Ishikawa (cell line): ENCODE measurements at regions not wholly inside any gene's neighbourhood (a gene's known extent, or its start where the extent isn't known, plus 50 kb on each side); places are given as distances from the start of the nearest gene placed in this dataset.

Source experiments
- CEBPB ChIP-seq: IDR thresholded peaks from 2 replicates; pipeline ENCODE4 v1.6.1; 2012
- CREB1 ChIP-seq: IDR thresholded peaks from 2 replicates; pipeline ENCODE4 v1.6.1; 2012; ENCODE audit warnings: low read depth
- EGR1 ChIP-seq: IDR thresholded peaks from 2 replicates; pipeline ENCODE4 v1.6.1; 2012
- EP300 ChIP-seq: IDR thresholded peaks from 2 replicates; pipeline ENCODE4 v1.6.1; 2012; ENCODE audit warnings: borderline replicate concordance
- FOXM1 ChIP-seq: IDR thresholded peaks from 2 replicates; pipeline ENCODE4 v1.6.1; 2012; ENCODE audit warnings: low read depth, borderline replicate concordance
- NFIC ChIP-seq: IDR thresholded peaks from 2 replicates; pipeline ENCODE4 v1.6.1; 2012
- RAD21 ChIP-seq: IDR thresholded peaks from 2 replicates; pipeline ENCODE4 v1.6.1; 2012; ENCODE audit warnings: low read depth
- TAF1 ChIP-seq: IDR thresholded peaks from 2 replicates; pipeline ENCODE4 v1.6.1; 2012; ENCODE audit warnings: low read depth, mild to moderate bottlenecking
- TCF12 ChIP-seq: IDR thresholded peaks from 2 replicates; pipeline ENCODE4 v1.6.1; 2012; ENCODE audit warnings: low read depth
- TEAD4 ChIP-seq: IDR thresholded peaks from 2 replicates; pipeline ENCODE4 v1.6.1; 2012
- YY1 ChIP-seq: IDR thresholded peaks from 2 replicates; pipeline ENCODE4 v1.6.1; 2012; ENCODE audit warnings: low read depth
- ZBTB7A ChIP-seq: IDR thresholded peaks from 2 replicates; pipeline ENCODE4 v1.6.1; 2012; ENCODE audit warnings: low read depth
- TF ChIP-seq, protein P1 (sequence below): IDR thresholded peaks from 2 replicates; pipeline ENCODE4 v1.6.1; 2012
- TF ChIP-seq, protein P2 (sequence below): IDR thresholded peaks from 2 replicates; pipeline ENCODE4 v1.6.1; 2012; ENCODE audit warnings: low read depth, mild to moderate bottlenecking
- TF ChIP-seq, protein P3 (sequence below): IDR thresholded peaks from 2 replicates; pipeline ENCODE4 v1.6.1; 2012

DNA sequence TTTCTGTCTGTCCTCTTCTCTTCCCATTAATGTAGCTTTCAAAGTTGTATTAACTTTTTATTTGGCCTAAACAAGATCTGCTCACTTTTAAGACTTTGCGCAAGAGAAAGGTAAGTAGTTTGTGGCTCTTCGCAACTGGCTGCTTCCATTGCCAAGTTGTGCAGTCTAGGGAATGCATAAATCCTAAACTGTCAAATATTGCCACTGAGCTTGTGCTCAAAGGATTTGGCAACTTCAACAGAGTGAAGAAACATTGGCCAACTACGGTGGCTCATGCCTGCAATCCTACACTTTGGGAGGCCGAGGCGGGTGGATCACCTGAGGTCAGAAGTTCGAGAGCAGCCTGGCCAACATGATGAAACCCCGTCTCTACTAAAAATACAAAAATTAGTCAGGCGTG is 826.4 kb downstream of the EPHA4 start:
- TF ChIP-seq, protein P1, sequence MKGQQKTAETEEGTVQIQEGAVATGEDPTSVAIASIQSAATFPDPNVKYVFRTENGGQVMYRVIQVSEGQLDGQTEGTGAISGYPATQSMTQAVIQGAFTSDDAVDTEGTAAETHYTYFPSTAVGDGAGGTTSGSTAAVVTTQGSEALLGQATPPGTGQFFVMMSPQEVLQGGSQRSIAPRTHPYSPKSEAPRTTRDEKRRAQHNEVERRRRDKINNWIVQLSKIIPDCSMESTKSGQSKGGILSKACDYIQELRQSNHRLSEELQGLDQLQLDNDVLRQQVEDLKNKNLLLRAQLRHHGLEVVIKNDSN, result no peak
- TF ChIP-seq TAF1 (no peak), RAD21 (no peak), FOXM1 (no peak), EP300 (no peak), TEAD4 (no peak)
- TF ChIP-seq, protein P2, sequence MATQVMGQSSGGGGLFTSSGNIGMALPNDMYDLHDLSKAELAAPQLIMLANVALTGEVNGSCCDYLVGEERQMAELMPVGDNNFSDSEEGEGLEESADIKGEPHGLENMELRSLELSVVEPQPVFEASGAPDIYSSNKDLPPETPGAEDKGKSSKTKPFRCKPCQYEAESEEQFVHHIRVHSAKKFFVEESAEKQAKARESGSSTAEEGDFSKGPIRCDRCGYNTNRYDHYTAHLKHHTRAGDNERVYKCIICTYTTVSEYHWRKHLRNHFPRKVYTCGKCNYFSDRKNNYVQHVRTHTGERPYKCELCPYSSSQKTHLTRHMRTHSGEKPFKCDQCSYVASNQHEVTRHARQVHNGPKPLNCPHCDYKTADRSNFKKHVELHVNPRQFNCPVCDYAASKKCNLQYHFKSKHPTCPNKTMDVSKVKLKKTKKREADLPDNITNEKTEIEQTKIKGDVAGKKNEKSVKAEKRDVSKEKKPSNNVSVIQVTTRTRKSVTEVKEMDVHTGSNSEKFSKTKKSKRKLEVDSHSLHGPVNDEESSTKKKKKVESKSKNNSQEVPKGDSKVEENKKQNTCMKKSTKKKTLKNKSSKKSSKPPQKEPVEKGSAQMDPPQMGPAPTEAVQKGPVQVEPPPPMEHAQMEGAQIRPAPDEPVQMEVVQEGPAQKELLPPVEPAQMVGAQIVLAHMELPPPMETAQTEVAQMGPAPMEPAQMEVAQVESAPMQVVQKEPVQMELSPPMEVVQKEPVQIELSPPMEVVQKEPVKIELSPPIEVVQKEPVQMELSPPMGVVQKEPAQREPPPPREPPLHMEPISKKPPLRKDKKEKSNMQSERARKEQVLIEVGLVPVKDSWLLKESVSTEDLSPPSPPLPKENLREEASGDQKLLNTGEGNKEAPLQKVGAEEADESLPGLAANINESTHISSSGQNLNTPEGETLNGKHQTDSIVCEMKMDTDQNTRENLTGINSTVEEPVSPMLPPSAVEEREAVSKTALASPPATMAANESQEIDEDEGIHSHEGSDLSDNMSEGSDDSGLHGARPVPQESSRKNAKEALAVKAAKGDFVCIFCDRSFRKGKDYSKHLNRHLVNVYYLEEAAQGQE, result no peak
- TF ChIP-seq, protein P3, sequence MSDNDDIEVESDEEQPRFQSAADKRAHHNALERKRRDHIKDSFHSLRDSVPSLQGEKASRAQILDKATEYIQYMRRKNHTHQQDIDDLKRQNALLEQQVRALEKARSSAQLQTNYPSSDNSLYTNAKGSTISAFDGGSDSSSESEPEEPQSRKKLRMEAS, result no peak

DNA sequence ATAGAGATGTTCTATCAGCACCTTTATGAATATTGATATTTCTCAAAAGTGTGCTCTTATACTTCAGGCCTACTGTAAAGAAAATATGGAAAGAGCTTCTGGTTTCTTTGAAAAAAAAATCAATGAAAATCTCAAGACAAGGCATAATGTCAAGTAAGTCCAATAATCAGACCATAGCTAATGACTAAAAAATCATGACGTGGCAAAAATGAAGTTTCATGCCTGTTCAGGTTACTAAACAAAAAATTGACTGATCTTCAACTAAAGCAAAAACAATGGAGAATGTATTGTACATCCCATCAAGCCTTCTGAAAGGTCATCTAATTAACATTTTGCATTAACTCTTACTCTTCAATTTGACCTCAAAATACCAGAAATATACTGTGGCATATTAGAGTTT is 824.4 kb downstream of the EPHA4 start:
- TF ChIP-seq EP300 (no peak), TAF1 (no peak), YY1 (no peak), EGR1 (no peak), RAD21 (no peak), CEBPB (no peak), CREB1 (no peak), TCF12 (no peak), FOXM1 (no peak), ZBTB7A (no peak), TEAD4 (no peak), NFIC (no peak)
- TF ChIP-seq, protein P1, result no peak
- TF ChIP-seq, protein P3, result no peak
- TF ChIP-seq, protein P2, result no peak

DNA sequence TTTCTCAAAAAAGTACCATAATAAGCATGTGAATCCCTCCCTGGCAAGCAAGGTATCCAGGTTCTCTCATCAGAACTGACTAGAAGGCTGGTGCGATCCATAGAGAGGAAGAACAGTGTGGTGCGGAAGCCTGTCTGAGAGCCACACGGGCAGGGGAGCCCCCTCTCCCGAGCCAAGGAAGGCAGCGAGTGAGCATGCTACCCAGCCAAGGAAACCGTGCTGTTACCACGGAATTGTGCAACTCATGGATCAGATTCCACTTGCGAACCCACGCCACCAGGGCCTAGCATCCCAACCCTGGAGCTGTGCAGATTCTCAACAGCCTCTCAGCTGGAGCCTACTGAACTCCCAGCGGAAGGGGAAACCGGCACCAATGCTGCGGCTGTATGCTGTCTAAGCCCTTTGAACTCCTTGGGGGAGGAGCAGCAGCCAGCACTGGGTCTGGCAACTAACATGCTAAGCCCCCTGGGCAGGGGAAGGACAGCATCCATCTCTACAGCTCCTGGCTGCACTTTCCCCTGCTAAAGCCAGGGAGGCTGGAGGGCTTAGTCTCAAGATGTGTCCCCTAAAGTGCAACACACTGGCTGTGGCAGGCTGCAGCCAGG is 823.1 kb downstream of the EPHA4 start:
- TF ChIP-seq TEAD4 (no peak), RAD21 (no peak), EP300 (no peak), NFIC (no peak), ZBTB7A (no peak), CEBPB (no peak), TCF12 (no peak), TAF1 (no peak), YY1 (no peak), CREB1 (no peak), EGR1 (no peak), FOXM1 (no peak)
- TF ChIP-seq, protein P2, result no peak
- TF ChIP-seq, protein P1, result no peak
- TF ChIP-seq, protein P3, result no peak

DNA sequence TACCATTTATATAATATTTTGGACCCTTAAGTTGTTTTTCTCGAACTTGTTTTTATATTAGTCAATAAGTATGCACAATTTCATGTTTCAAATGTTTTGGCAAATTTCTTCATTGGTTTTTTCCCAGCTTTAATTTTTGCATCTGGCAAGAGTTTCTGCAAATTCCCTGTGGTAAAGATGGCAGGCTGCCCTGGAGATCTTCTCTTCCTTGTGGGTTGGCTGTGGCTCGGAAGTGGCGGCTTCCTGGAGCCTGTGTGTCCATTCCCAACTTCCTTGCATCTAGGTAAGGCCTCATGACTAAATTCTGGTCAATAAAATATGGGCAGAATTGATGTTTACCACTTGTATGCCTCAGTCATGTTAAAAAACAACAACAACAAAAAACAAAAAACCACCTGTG is 818.6 kb downstream of the EPHA4 start:
- no peak for TF ChIP-seq RAD21
- TF ChIP-seq EGR1, result no peak
- no peak for TF ChIP-seq TEAD4
- TF ChIP-seq YY1, result no peak
- TF ChIP-seq CEBPB, result no peak
- no peak for TF ChIP-seq FOXM1
- TF ChIP-seq, protein P3, result no peak
- no peak for TF ChIP-seq TAF1
